Left lung (tissue), 4 donors: ENCODE measurements at regions not wholly inside any gene's neighbourhood (a gene's known extent, or its start where the extent isn't known, plus 50 kb on each side); places are given as distances from the start of the nearest gene placed in this dataset.

Experiments used
- ATAC-seq: fragments of 200-7000 bp; cut with Tn5 transposase; one replicate; pipeline ENCODE4 v1.9.1; 2020; ENCODE audit warnings: moderate library complexity
- DNase-seq, 4 donors: peaks; one replicate each; pipeline ENCODE4 v3.0.0-alpha.2; 2013 to 2020
- H3K27ac ChIP-seq, 2 donors: fragments of 200-600 bp; sonication (generic) in 1 of 2; one replicate each; pipeline versions ENCODE4 v1.5.0 to v1.8.0; 2020 to 2021
- H3K27me3 ChIP-seq, 2 donors: fragments of 200-600 bp; sonication (generic) in 1 of 2; one replicate each; pipeline versions ENCODE4 v1.5.0 to v1.8.0; 2020 to 2021
- H3K36me3 ChIP-seq, 2 donors: fragments of 200-600 bp; sonication (generic) in 1 of 2; one replicate each; pipeline versions ENCODE4 v1.5.0 to v1.8.0; 2020 to 2021
- H3K4me1 ChIP-seq, 2 donors: fragments of 200-600 bp; one replicate each; pipeline ENCODE4 v1.8.0; 2021
- H3K4me3 ChIP-seq, 2 donors: fragments of 200-600 bp; sonication (generic) in 1 of 2; one replicate each; pipeline versions ENCODE4 v1.5.0 to v1.8.0; 2020 to 2021; ENCODE audit warnings: mild to moderate bottlenecking in 1 of 2
- H3K9me3 ChIP-seq, 2 donors: fragments of 200-600 bp; sonication (generic) in 1 of 2; one replicate each; pipeline versions ENCODE4 v1.5.0 to v1.8.0; 2020 to 2021
- CTCF ChIP-seq, 2 donors: fragments of 200-600 bp; sonication (generic) in 1 of 2; IDR thresholded peaks; one replicate each; pipeline versions ENCODE4 v1.5.0 to v1.8.0; 2021; ENCODE audit warnings: antibody characterized with exemption in 2 of 2
- intact Hi-C, 2 donors: fragments of 100-400 bp; cut with DNase I; formaldehyde crosslinking; loops; one replicate each; pipeline versions ENCODE4 v1.11.2 to v1.14.2; 2022
- donor health status: DM: no; HTN: yes; CAD: no.
- donor health status: DM: no; HTN: no; CAD: no.

DNA sequence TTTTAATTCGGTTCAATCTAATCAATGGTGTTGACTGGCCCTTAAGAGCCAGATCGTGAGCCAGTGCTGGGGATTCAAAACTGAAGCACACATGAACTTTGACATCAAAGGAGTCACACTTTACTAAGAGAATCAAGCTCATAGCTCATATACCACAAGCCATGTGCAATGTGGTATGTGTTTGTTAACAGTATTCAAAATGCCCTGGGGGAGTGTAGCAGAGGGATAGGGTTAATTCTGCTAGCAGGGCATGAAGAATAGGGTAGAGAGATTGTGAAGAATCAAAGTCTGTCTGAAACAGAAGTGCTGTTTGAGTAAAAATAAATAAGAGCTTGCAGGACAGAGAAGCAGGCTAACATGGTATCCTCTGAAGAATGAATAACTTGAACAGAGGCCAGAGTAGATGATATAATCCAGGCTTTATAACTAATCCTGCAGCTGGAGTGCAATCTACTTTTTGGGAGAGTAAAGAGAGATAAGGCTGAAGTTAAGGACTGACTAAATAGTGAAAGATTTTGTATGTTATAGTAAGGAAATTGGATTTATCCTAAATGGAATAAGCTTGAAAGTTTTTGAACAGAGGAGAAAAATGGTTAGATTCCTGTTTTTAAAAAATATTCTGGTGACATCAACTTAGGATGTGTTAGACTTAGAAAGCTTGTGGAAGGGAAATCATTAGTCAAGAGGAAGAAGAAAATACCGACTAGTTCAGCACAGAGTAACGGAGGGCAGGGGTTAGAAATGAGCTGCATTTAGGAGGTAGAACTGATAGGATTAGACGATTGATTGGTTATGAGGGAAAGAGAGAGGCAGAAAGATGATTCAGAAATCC, 292.0 kb downstream of the NFKBIZ start:
- no peak overlapping the region for H3K27ac ChIP-seq
- no peaks in the 10 kb centered on the region for H3K9me3 ChIP-seq
- ATAC-seq (no peak), DNase-seq (no peak)
- no peaks in the 10 kb centered on the region for H3K4me1 ChIP-seq
- intact Hi-C loops = no loop called here
- TF ChIP-seq CTCF (IDR thresholded peaks at IDR 0.05) = no peak
- H3K4me3 ChIP-seq = no peak overlapping the region
- H3K36me3 ChIP-seq = no peaks in the 10 kb centered on the region
- H3K27me3 ChIP-seq = no peaks in the 10 kb centered on the region

DNA sequence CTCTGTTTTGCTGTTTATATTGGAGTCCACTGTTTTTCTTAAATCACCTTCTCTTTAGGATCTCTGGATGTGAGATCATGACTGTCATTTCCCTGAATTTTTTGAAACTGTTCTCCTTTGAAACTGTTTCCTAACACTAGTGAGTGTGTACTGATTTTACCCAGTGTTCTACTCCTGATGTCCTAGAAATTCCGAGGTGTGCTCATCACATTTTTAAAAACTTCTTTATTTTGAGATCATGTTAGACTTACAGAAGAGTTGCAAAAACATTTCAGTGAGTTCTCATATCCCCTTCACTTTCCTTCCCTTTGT, 292.6 kb downstream of the NFKBIZ start:
- DNase-seq (no peak), ATAC-seq (no peak)
- Histone ChIP-seq H3K27ac (no peak overlapping the region), H3K27me3 (no peaks in the 10 kb centered on the region), H3K4me1 (no peaks in the 10 kb centered on the region), H3K9me3 (no peaks in the 10 kb centered on the region), H3K4me3 (no peak overlapping the region), H3K36me3 (no peaks in the 10 kb centered on the region)
- TF ChIP-seq CTCF (IDR thresholded peaks at IDR 0.05) = no peak
- intact Hi-C loops = no loop called here

DNA sequence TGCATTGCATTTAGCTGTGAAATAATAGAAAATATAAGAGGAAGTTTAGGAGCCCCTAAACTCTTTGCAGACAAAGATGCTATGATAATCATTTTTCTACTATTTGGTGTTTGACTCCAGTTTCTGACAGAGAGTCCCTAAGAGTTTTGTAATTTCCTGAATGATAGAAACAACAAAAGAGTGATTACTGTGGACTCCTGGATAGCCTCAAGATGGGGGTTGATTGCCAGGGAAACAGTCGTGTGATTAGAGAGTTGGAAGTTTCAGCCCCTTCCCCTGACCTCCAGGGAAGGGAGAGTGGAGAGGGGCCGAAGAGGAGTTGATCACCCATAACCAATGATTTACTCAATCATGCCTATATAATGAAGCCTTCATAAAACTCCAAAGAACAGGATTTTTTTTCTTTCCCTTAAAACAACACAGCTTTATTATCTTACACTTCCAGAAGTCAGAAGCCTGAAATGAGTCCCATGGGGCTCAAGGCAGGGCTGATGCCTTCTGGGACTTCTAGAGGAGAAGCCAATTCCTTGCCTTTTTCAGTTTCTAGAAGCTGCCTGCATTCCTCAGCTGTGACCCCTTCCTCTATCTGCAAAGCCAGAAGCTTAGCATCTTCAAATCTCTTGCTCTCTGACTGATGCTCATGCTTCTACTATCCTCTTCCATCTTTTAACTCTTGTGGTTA, 292.3 kb upstream of the ZPLD1 start:
- no peaks in the 10 kb centered on the region for H3K4me1 ChIP-seq
- ATAC-seq (no peak), DNase-seq (no peak)
- no peak overlapping the region for H3K4me3 ChIP-seq
- intact Hi-C loops = no loop called here
- H3K9me3 ChIP-seq = no peaks in the 10 kb centered on the region
- no peak for TF ChIP-seq CTCF (IDR thresholded peaks at IDR 0.05)
- H3K27ac ChIP-seq = no peak overlapping the region
- no peaks in the 10 kb centered on the region for H3K27me3 ChIP-seq
- H3K36me3 ChIP-seq = no peaks in the 10 kb centered on the region

DNA sequence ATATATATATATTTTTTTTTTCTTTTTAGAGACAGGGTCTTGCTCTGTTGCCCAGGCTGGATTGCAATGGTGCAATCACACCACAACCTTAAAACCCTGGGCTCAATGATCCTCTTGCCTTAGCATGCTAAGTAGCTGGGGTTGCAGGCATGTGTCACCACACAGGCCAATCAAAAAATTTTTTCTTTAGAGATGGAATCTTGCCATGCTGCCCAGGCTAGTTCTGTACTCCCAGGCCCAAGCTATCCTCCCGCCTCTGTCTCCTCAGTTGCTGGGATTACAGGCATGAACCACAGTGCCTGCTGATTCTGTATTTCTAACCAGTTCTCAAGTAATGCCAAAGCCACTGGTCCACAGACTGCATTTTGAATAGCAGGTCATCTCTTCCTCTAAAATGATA, 291.3 kb upstream of the ZPLD1 start:
- Histone ChIP-seq H3K9me3 (no peaks in the 10 kb centered on the region), H3K27me3 (no peaks in the 10 kb centered on the region), H3K4me1 (no peaks in the 10 kb centered on the region), H3K27ac (no peak overlapping the region), H3K4me3 (no peak overlapping the region), H3K36me3 (no peaks in the 10 kb centered on the region)
- no peak for TF ChIP-seq CTCF (IDR thresholded peaks at IDR 0.05)
- ATAC-seq (no peak), DNase-seq (no peak)
- intact Hi-C loops = no loop called here

DNA sequence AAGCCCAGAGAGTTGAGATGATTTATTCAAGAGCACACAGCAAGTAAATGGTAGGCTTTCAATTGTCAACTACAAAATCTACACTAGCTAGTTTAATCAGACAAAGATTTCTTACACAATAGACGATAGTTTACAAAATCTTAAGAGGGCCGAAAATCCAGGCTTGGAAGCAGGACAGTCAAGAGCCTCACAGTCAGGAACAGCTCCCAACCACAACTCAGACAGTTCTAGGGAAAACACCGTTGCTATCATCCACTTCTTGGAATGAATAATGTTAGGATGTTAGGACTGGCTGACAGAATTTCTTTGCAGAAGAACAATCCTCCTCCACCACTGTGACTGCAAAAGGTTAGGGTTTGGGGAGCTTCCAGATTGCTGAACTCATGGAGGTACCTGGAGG, 290.8 kb upstream of the ZPLD1 start:
- no peak for TF ChIP-seq CTCF (IDR thresholded peaks at IDR 0.05)
- Histone ChIP-seq H3K9me3 (no peaks in the 10 kb centered on the region), H3K4me3 (no peak overlapping the region), H3K27me3 (no peaks in the 10 kb centered on the region), H3K27ac (no peak overlapping the region), H3K36me3 (no peaks in the 10 kb centered on the region), H3K4me1 (no peaks in the 10 kb centered on the region)
- DNase-seq (no peak), ATAC-seq (no peak)
- intact Hi-C loops = no loop called here
